GM19467 (cell line): ENCODE measurements at regions not wholly inside any gene's neighbourhood (a gene's known extent, or its start where the extent isn't known, plus 50 kb on each side); places are given as distances from the start of the nearest gene placed in this dataset.

Source experiments
- ATAC-seq: cut with Tn5 transposase; IDR thresholded peaks from one replicate; pipeline ENCODE4 v1.9.1; 2021; ENCODE audit warnings: mild to moderate bottlenecking, moderate library complexity; ENCODE audit not compliant: unreplicated experiment

- ATAC-seq: no peak
Measured at GRCh38 chr6:134511984-134512683, 194.2 kb upstream of the SGK1 start.

- no peak for ATAC-seq
Measured at GRCh38 chr6:134510920-134511319, 193.0 kb upstream of the SGK1 start.

GRCh38 chr6:134510142-134510541, 192.2 kb upstream of the SGK1 start:
- ATAC-seq: no peak

- ATAC-seq: no peak
Measured at GRCh38 chr6:134508862-134509498, 191.1 kb upstream of the SGK1 start.

DNA sequence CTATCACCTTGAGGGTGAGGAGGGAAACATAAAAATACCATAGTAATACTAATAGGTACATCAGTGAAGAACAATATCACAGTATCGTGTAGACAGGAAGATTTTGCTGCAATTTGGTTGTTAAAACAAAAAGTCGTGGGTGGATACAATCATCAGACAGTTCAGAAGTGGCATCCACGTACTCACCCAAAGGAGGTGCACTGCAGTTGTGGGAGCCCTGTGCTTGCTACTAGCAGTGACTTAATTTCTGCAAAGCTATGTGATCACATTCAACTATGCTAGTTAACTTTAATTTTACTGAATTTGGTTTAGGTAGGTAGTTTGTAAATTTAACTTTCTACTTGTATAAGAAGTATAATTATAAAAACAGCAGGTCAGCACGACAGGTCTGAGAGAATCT, 188.2 kb upstream of the SGK1 start:
- no peak for ATAC-seq

GRCh38 chr6:134503585-134504281, 185.8 kb upstream of the SGK1 start:
- no peak for ATAC-seq

GRCh38 chr6:134502614-134503549, 185.0 kb upstream of the SGK1 start:
- ATAC-seq: no peak

DNA sequence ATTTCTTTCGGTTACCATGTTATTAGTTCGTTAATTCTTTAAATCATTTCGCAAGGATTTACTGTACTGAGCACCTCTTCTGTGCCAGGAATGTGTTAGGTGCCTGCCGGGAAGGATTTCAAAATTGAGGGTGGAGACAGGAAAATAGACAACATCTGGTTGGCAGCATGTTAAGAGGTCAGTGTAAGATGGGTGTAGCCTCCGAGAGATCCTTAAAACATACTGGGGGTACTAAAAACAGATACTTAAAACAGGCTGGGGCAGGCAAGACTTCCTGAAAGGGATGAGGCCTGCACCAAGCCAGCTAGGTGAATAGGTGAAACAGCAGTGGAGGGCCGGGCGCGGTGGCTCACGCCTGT, 178.0 kb upstream of the SGK1 start:
- ATAC-seq: no peak

- ATAC-seq: no peak
Measured at GRCh38 chr6:134495203-134495889, 177.4 kb upstream of the SGK1 start.

GRCh38 chr6:134493789-134494188, 175.9 kb upstream of the SGK1 start:
- no peak for ATAC-seq

- ATAC-seq: no peak
Measured at GRCh38 chr6:134491477-134491876, 173.6 kb upstream of the SGK1 start.

GRCh38 chr6:134482593-134483270, 164.8 kb upstream of the SGK1 start:
- no peak for ATAC-seq

DNA sequence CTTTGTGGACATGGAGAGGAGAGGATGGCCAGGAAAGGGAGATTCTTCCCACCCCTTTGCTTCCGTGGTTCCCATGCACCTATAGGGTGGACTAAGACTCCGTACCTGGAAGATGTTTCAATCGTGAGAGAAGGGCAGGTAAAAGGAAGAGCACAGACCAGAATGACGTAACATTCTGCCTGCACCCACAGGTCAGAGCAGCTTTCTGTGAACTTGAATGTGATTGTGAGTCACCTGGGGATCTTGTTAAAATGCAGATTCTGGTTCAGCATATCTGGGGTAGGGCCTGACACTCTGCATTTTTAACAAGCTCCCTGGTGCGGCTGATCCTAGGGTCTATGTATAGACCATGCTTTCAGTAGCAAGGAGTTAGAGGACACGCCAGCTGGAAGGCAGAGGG, 164.1 kb upstream of the SGK1 start:
- ATAC-seq: no peak

DNA sequence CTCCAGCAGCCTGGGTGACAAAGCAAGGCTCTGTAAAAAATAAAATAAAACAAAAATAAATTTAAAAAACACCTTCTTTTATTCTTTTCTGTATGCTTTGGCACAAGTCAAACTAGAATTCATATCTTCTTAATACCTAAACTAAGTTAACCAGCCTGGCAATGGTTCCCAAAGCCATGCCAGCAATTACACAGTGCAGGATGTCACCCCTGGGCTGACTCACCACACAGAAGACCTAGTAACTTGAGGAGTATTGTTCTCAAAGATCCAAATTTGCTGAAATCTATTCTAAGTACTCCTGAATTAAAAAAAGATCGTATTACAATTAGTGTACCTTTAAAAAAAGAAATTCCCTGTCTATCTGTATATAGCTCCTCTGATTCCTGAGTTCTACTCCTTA, 162.7 kb upstream of the SGK1 start:
- no peak for ATAC-seq

DNA sequence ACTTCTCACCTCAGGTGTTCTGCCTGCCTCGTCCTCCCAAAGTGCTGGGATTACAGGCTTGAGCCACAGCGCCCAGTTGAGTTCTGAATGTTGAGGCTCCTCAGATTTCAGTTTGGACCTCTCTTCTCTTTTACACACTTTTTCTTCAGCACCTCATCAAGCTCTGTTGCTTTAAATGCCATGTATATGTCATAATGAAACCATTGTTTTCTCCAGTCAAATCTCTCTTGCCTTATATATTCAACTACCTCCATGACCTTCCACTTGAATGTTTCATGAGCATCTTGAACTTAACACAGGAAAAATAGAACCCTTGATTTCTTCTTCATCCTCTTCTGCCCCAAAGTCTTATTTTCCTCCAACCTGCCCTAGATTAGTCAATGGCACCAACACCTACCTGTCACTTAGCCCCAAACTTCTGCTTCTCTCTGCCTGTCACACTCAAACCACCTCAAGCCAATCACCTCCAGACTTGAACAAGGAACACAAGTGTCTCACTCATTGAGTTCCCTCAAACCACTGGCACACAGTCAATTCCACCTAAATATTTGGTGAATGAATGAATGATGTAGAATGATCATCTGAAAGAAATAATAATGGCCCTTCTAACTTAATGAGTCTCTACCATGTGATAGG, 161.0 kb upstream of the SGK1 start:
- no peak for ATAC-seq

GRCh38 chr6:134477991-134478635, 160.2 kb upstream of the SGK1 start:
- ATAC-seq: no peak

- no peak for ATAC-seq
Measured at GRCh38 chr6:134474955-134475354, 157.0 kb upstream of the SGK1 start.

- ATAC-seq: no peak
Measured at GRCh38 chr6:134472661-134473060, 154.7 kb upstream of the SGK1 start.

DNA sequence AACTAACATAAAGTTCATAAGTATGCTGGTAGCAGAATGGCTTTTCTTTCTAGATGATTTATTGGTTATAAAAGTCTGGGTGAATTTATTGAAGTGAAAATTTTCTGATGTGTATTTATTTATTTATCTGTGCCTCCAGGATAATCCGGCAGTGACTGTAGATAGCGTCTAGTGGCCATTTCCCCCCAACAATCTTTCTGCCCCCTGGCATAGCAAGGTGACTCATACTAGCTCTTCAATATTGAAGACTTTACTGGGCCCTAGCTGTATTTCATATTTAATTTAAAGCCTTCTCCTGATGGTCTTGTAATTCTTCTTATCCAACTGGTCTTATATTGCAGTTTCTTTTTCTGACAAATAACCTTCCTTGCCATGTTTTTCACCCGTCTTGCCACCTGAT, 154.1 kb upstream of the SGK1 start:
- no peak for ATAC-seq
